Gastroesophageal sphincter (tissue), 4 donors: ENCODE measurements at regions not wholly inside any gene's neighbourhood (a gene's known extent, or its start where the extent isn't known, plus 50 kb on each side); places are given as distances from the start of the nearest gene placed in this dataset.

Experiments
- ATAC-seq: fragments of 150-250 bp; one replicate; pipeline ENCODE4 v1.9.1; 2016; ENCODE audit warnings: mild to moderate bottlenecking, moderate library complexity
- H3K27ac ChIP-seq, 4 donors: fragments of 200-600 bp; sonication (generic) in 3 of 4; 1 replicate in 3 of 4; 2 replicates in 1 of 4; pipeline ENCODE4 v1.5.1; 2016 to 2019
- H3K27me3 ChIP-seq: fragments of 200-600 bp; sonication (generic); one replicate; pipeline ENCODE4 v1.5.1; 2019
- H3K36me3 ChIP-seq, 2 donors: fragments of 200-600 bp; sonication (generic); one replicate each; pipeline ENCODE4 v1.5.1; 2019; ENCODE audit warnings: control low read depth in 1 of 2
- H3K4me1 ChIP-seq, 3 donors: fragments of 200-600 bp; sonication (generic); 1 replicate in 2 of 3; 2 replicates in 1 of 3; pipeline ENCODE4 v1.5.1; 2016 to 2019; ENCODE audit warnings: control low read depth in 2 of 3
- H3K4me3 ChIP-seq, 2 donors: fragments of 200-600 bp; sonication (generic); one replicate each; pipeline ENCODE4 v1.5.1; 2019; ENCODE audit warnings: mild to moderate bottlenecking in 1 of 2, moderate library complexity in 1 of 2
- H3K9me3 ChIP-seq, 3 donors: fragments of 200-600 bp; sonication (generic); one replicate each; pipeline ENCODE4 v1.5.1; 2017 to 2019; ENCODE audit warnings: control low read depth in 2 of 3
- EP300 ChIP-seq: sonication (generic); formaldehyde crosslinking; IDR thresholded peaks from one replicate; pipeline ENCODE4 v1.6.1; 2017; ENCODE audit warnings: antibody characterized with exemption, mild to moderate bottlenecking
- POLR2A ChIP-seq, 2 donors: fragments of 450-650 bp; IDR thresholded peaks; one replicate each; pipeline ENCODE4 v1.6.1; 2017; ENCODE audit warnings: antibody characterized with exemption in 2 of 2, mild to moderate bottlenecking in 2 of 2, moderate library complexity in 1 of 2
- POLR2AphosphoS5 ChIP-seq: sonication (generic); formaldehyde crosslinking; IDR thresholded peaks from one replicate; pipeline ENCODE4 v1.6.1; 2017; ENCODE audit warnings: antibody characterized with exemption
- WGBS, 2 donors: methylation state at CpG; one replicate each; pipeline ENCODE4 v1.1.5; 2018; ENCODE audit warnings: low coverage in 1 of 2; 5-methylcytosine and 5-hydroxymethylcytosine counted together
- TF ChIP-seq, protein P1 (sequence below), 4 experiments: fragments of 200-600 bp in 2 of 4; fragments of 450-650 bp in 2 of 4; sonication (generic) in 1 of 4; IDR thresholded peaks; one replicate each; pipeline ENCODE4 v1.5.1; 2017 to 2019; ENCODE audit warnings: antibody characterized with exemption in 4 of 4, mild to moderate bottlenecking in 2 of 4, moderate library complexity in 2 of 4

- Histone ChIP-seq H3K4me1 (no peaks in the 10 kb centered on the region), H3K9me3 (no peaks in the 10 kb centered on the region), H3K27me3 (no peaks in the 10 kb centered on the region), H3K4me3 (no peak overlapping the region), H3K36me3 (no peaks in the 10 kb centered on the region), H3K27ac (no peak overlapping the region)
- TF ChIP-seq POLR2A (IDR thresholded peaks at IDR 0.05): no peak
- no peak for TF ChIP-seq POLR2AphosphoS5
- TF ChIP-seq, protein P1, sequence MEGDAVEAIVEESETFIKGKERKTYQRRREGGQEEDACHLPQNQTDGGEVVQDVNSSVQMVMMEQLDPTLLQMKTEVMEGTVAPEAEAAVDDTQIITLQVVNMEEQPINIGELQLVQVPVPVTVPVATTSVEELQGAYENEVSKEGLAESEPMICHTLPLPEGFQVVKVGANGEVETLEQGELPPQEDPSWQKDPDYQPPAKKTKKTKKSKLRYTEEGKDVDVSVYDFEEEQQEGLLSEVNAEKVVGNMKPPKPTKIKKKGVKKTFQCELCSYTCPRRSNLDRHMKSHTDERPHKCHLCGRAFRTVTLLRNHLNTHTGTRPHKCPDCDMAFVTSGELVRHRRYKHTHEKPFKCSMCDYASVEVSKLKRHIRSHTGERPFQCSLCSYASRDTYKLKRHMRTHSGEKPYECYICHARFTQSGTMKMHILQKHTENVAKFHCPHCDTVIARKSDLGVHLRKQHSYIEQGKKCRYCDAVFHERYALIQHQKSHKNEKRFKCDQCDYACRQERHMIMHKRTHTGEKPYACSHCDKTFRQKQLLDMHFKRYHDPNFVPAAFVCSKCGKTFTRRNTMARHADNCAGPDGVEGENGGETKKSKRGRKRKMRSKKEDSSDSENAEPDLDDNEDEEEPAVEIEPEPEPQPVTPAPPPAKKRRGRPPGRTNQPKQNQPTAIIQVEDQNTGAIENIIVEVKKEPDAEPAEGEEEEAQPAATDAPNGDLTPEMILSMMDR (IDR thresholded peaks at IDR 0.05): no peak
- ATAC-seq: no peak
Measured at GRCh38 chr10:64635906-64636305, 1114.7 kb downstream of the REEP3 start.

DNA sequence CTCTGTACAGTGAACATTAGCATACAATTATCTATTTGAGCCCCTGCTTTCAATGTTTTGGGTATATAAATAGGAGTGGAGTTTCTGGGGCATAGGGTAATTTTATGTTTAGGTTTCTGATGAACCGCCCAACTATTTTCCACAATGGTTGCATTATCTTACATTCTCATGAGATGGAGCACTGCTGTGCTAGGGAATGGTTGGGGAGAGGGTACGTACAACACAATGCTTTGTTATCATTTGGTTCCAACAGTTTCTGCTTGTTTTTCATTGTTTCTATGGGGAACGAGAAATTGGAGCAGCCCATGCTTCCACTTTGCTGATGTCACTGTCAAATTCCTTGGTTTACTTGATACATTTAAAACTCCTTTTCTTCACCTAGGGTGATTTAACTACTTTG is 1115.3 kb downstream of the REEP3 start:
- Histone ChIP-seq H3K4me3 (no peak overlapping the region), H3K9me3 (no peaks in the 10 kb centered on the region), H3K27me3 (no peaks in the 10 kb centered on the region), H3K4me1 (no peaks in the 10 kb centered on the region), H3K27ac (no peak overlapping the region), H3K36me3 (no peaks in the 10 kb centered on the region)
- TF ChIP-seq POLR2AphosphoS5 (no peak), POLR2A (IDR thresholded peaks at IDR 0.05) (no peak), EP300 (no peak)
- TF ChIP-seq, protein P1 (IDR thresholded peaks at IDR 0.05): no peak
- 66 to 73% methylated on average over 2 to 3 of the region's 3 CpGs for WGBS, 2 donors
- ATAC-seq: no peak

- Histone ChIP-seq H3K4me1 (no peaks in the 10 kb centered on the region), H3K9me3 (no peaks in the 10 kb centered on the region), H3K27ac (no peak overlapping the region), H3K4me3 (no peak overlapping the region), H3K36me3 (no peaks in the 10 kb centered on the region), H3K27me3 (no peaks in the 10 kb centered on the region)
- no peak for ATAC-seq
- TF ChIP-seq POLR2A (IDR thresholded peaks at IDR 0.05) (no peak), POLR2AphosphoS5 (no peak), EP300 (no peak)
- TF ChIP-seq, protein P1 (IDR thresholded peaks at IDR 0.05): no peak
- WGBS, 2 donors: 56 to 73% methylated on average over 1 of the region's 1 CpG
Measured at GRCh38 chr10:64637939-64638338, 1116.7 kb downstream of the REEP3 start.

DNA sequence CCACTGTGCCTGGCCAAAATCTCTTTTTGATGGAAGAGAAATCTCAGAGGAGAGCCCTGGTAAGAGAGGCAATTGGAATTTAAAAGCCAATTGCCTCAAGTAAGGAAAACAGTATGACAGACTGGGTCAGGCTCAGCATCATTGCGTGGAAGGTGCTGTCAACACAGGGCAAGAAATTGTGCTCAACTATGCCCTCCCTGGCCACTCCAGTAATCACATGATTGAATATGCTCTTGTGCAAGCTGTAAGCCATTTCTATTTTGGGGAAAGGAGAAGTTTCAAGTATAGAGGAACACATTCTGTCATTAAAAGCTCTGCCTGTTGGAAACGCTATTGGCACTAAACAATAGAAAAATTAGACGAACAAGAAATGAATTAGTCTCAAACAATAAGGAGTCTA is 1127.7 kb downstream of the REEP3 start:
- 68 to 78% methylated on average over 3 of the region's 3 CpGs for WGBS, 2 donors
- no peak for ATAC-seq

DNA sequence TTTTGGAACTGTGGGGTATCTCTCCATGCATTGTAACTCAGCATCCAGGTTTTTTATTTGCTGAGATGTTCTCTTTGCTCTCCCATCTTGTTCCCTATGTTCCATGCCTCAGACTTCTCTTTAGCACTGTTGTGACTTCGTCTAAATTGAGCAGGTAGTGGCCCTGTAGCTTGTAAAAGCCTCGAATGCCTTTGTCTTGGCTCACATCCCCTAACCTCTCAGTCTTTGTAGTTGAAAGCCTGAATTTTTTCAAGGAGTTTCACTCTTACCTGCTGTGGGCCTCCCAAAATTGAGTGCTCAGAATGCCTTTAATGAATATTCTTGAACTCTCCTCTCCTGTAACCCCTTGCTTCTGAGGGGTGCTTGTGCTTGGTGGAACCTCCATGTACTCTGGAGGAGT is 1137.3 kb downstream of the REEP3 start:
- Histone ChIP-seq H3K9me3 (no peaks in the 10 kb centered on the region), H3K27ac (no peak overlapping the region), H3K4me1 (no peaks in the 10 kb centered on the region), H3K27me3 (no peaks in the 10 kb centered on the region), H3K4me3 (no peak overlapping the region), H3K36me3 (no peaks in the 10 kb centered on the region)
- 31% methylated on average over 2 of the region's 2 CpGs; no CpG with 5 or more reads in 1 of the 2 donors for WGBS, 2 donors
- no peak for ATAC-seq
- TF ChIP-seq, protein P1 (IDR thresholded peaks at IDR 0.05): no peak
- TF ChIP-seq POLR2A (IDR thresholded peaks at IDR 0.05) (no peak), POLR2AphosphoS5 (no peak), EP300 (no peak)

More for the DNA sequence above, 1127.7 kb downstream of the REEP3 start:
- TF ChIP-seq POLR2A (IDR thresholded peaks at IDR 0.05) (no peak), EP300 (no peak), POLR2AphosphoS5 (no peak)
- TF ChIP-seq, protein P1 (IDR thresholded peaks at IDR 0.05): no peak
- Histone ChIP-seq H3K36me3 (no peaks in the 10 kb centered on the region), H3K9me3 (no peaks in the 10 kb centered on the region), H3K27me3 (no peaks in the 10 kb centered on the region), H3K27ac (no peak overlapping the region), H3K4me3 (no peak overlapping the region), H3K4me1 (no peaks in the 10 kb centered on the region)
